ENCODE measurements at regions not wholly inside any gene's neighbourhood (a gene's known extent, or its start where the extent isn't known, plus 50 kb on each side); places are given as distances from the start of the nearest gene placed in this dataset.

DNA sequence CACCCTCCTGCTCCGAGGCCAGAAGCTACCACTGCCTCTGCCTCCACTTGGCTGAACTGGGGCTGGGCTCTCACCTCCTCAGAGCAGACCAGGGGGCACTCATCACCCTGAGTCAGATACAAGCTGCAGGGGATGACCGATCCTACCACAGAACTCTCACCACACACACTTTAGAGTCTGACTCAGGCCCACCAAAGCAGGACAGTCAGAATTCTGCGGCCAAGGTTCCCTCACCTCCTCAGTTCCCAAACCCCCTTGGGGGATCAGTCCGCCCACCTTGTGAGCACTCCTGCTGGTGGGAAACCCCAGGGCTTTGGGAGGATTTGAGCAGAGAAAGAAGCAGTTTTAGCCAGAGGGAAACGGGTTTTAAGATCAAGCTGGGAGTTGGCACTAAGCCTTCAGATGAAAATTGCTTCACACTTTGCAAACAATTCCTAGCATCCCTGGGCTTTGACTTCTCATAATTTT lies 587.8 kb upstream of the JAG1 start:
- no peaks in the 10 kb centered on the region for H3K9me3 ChIP-seq (replicated peaks; ENCODE audit: insufficient read depth, low read length)
- no peaks in the 10 kb centered on the region for H3K4me1 ChIP-seq (ENCODE audit: low read length)
- DNase-seq: no peak
- no peak overlapping the region for H3K4me2 ChIP-seq (ENCODE audit: low read depth, low read length)
- no peak overlapping the region for H3K27ac ChIP-seq (ENCODE audit: low read length)
- H3F3A ChIP-seq (ENCODE audit: insufficient read depth, low read length): no peaks in the 10 kb centered on the region
- H3K36me3 ChIP-seq (replicated peaks; ENCODE audit: insufficient read depth, low read length): no peaks in the 10 kb centered on the region
- H3K9me2 ChIP-seq (replicated peaks; ENCODE audit: insufficient read depth, low read length): no peaks in the 10 kb centered on the region
- no peaks in the 10 kb centered on the region for H3K79me2 ChIP-seq (ENCODE audit: low read length)
- TF ChIP-seq, protein P1, sequence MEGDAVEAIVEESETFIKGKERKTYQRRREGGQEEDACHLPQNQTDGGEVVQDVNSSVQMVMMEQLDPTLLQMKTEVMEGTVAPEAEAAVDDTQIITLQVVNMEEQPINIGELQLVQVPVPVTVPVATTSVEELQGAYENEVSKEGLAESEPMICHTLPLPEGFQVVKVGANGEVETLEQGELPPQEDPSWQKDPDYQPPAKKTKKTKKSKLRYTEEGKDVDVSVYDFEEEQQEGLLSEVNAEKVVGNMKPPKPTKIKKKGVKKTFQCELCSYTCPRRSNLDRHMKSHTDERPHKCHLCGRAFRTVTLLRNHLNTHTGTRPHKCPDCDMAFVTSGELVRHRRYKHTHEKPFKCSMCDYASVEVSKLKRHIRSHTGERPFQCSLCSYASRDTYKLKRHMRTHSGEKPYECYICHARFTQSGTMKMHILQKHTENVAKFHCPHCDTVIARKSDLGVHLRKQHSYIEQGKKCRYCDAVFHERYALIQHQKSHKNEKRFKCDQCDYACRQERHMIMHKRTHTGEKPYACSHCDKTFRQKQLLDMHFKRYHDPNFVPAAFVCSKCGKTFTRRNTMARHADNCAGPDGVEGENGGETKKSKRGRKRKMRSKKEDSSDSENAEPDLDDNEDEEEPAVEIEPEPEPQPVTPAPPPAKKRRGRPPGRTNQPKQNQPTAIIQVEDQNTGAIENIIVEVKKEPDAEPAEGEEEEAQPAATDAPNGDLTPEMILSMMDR (IDR thresholded peaks at IDR 0.05; ENCODE audit: low read length): no peak
- TF ChIP-seq EZH2phosphoT487 (IDR thresholded peaks at IDR 0.05; ENCODE audit: low read length) (no peak), EZH2 (optimal IDR thresholded peaks at IDR 0.05; ENCODE audit: low read depth, low read length) (no peak)
- H3K4me3 ChIP-seq (ENCODE audit: low read length): no peak overlapping the region
- H2AFZ ChIP-seq (ENCODE audit: low read length): no peak overlapping the region
- H3K27me3 ChIP-seq (replicated peaks; ENCODE audit: insufficient read depth, low read length): no peaks in the 10 kb centered on the region
- no peak overlapping the region for H3K9ac ChIP-seq (ENCODE audit: low read length)
- no peaks in the 10 kb centered on the region for H4K20me1 ChIP-seq (ENCODE audit: insufficient read depth, low read length)

DNA sequence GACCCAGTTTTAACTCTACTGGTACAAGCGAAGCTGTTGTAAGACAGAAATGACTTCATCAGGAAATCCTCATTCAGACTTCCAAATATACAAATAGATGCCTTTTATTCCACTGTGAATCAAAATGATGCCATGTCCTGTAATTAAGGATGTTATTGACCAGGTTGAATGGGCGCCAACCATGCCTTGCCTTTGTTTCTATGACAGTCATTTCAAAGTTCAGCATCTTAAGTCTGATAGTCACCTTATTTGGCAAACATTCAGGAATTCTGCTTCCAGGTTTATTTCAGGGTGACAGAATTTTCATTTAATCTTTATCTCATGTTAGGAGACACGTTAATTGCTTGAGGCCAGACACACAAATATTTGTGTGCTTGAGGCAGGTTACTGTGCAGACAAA lies 592.8 kb upstream of the JAG1 start:
- Histone ChIP-seq H3F3A (ENCODE audit: insufficient read depth, low read length) (no peaks in the 10 kb centered on the region), H3K9ac (ENCODE audit: low read length) (no peak overlapping the region), H3K9me3 (replicated peaks; ENCODE audit: insufficient read depth, low read length) (no peaks in the 10 kb centered on the region), H3K36me3 (replicated peaks; ENCODE audit: insufficient read depth, low read length) (no peaks in the 10 kb centered on the region), H3K4me2 (ENCODE audit: low read depth, low read length) (no peak overlapping the region), H3K79me2 (ENCODE audit: low read length) (no peaks in the 10 kb centered on the region), H3K27ac (ENCODE audit: low read length) (no peak overlapping the region), H3K4me3 (ENCODE audit: low read length) (no peak overlapping the region), H4K20me1 (ENCODE audit: insufficient read depth, low read length) (no peaks in the 10 kb centered on the region), H2AFZ (ENCODE audit: low read length) (no peak overlapping the region), H3K9me2 (replicated peaks; ENCODE audit: insufficient read depth, low read length) (no peaks in the 10 kb centered on the region), H3K4me1 (ENCODE audit: low read length) (no peaks in the 10 kb centered on the region), H3K27me3 (replicated peaks; ENCODE audit: insufficient read depth, low read length) (no peaks in the 10 kb centered on the region)
- DNase-seq: no peak
- no peak for TF ChIP-seq EZH2 (optimal IDR thresholded peaks at IDR 0.05; ENCODE audit: low read depth, low read length)
- TF ChIP-seq EZH2phosphoT487 (IDR thresholded peaks at IDR 0.05; ENCODE audit: low read length): no peak
- TF ChIP-seq, protein P1 (IDR thresholded peaks at IDR 0.05; ENCODE audit: low read length): no peak

DNA sequence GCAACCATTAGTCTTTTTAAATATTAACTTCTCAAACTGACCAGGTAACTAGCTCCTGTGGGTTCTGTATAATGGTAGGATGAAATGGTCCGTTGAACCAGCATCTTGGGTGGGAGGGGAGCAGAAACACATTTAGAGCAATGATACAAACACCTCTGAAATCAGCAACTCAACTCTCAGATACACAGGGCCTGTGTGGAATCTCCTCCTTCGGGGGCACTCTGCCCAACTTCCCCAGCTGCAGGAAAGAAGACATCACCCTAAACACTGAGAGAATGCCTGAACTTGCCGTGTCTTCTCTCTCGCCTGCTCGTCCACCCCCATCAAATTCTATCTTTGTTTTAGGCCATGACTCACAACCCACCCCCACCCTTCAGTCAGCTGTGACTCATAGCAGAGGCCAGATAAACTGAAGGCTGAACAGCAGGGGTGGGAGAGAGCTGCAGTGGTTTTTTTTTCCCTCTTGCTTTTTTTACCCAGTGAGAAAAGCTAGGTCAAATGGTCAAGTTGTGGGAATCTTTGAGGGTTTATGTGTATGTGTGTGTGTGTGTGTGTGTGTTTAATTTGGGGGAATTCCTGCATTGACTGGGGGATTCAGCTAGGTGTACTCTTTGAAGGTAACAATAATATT lies 593.4 kb upstream of the JAG1 start:
- Histone ChIP-seq H4K20me1 (ENCODE audit: insufficient read depth, low read length) (no peaks in the 10 kb centered on the region), H3K9me2 (replicated peaks; ENCODE audit: insufficient read depth, low read length) (no peaks in the 10 kb centered on the region), H3K4me3 (ENCODE audit: low read length) (no peak overlapping the region), H3K36me3 (replicated peaks; ENCODE audit: insufficient read depth, low read length) (no peaks in the 10 kb centered on the region), H3K4me2 (ENCODE audit: low read depth, low read length) (no peak overlapping the region), H3K79me2 (ENCODE audit: low read length) (no peaks in the 10 kb centered on the region), H3K27ac (ENCODE audit: low read length) (no peak overlapping the region), H3K27me3 (replicated peaks; ENCODE audit: insufficient read depth, low read length) (no peaks in the 10 kb centered on the region), H3K4me1 (ENCODE audit: low read length) (no peaks in the 10 kb centered on the region), H2AFZ (ENCODE audit: low read length) (no peak overlapping the region), H3F3A (ENCODE audit: insufficient read depth, low read length) (no peaks in the 10 kb centered on the region), H3K9ac (ENCODE audit: low read length) (no peak overlapping the region), H3K9me3 (replicated peaks; ENCODE audit: insufficient read depth, low read length) (no peaks in the 10 kb centered on the region)
- no peak for TF ChIP-seq EZH2 (optimal IDR thresholded peaks at IDR 0.05; ENCODE audit: low read depth, low read length)
- TF ChIP-seq EZH2phosphoT487 (IDR thresholded peaks at IDR 0.05; ENCODE audit: low read length): no peak
- TF ChIP-seq, protein P1 (IDR thresholded peaks at IDR 0.05; ENCODE audit: low read length): no peak
- DNase-seq: no peak
